ENCODE measurements at regions not wholly inside any gene's neighbourhood (a gene's known extent, or its start where the extent isn't known, plus 50 kb on each side); places are given as distances from the start of the nearest gene placed in this dataset.

DNA sequence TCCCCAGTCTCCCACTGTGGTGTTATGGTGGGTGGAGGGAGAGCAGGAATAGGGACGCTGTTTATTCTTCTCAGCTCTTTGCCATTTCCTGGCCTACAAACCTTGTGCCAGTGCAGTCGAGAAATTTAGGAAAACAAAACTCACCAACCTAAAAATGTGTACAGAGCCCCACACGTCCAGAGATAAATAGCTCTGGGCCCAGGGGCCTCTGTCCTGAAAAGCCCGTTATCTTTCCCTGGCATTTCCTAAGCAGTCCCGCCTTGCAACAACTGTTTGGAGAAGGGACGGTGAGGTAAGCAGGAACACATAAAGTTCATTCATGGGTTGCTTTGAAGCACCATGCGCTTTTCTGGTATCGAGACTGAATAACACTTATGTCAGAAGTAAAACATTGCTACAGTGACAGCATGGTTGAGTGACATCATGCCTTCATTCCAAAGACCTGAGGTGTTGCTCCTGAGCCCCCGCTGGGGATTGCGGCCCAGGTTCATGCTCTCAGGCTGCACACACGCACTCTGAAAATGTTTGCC is 80.1 kb upstream of the NXT1 start:
- no peak for DNase-seq (ENCODE audit: low read depth)
- no peak overlapping the region for H3K4me3 ChIP-seq (ENCODE audit: low read depth, low read length)
- no peak for TF ChIP-seq CTCF (IDR thresholded peaks at IDR 0.05; ENCODE audit: control insufficient read depth, extremely low read depth, insufficient read depth)

DNA sequence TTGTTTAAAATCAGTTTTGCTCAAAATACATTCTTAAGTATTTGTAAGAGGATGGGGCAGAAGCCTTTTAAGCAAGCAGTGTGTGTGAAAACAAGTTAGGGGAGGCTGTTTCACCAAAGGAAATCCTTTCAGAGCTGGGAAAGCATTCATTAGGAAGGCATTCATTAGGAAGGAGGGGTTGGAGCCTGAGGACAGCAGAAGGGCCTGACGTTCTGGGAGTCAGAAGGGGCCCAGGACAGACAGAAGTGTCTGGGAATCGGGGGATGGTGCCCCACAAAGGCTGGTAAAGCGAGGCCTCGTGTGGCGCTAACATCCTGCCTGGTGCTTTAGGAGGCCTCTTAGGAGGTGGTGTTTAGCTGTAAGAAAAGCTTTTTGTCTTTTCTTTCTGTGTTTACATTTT is 80.6 kb upstream of the NXT1 start:
- no peak for DNase-seq (ENCODE audit: low read depth)
- TF ChIP-seq CTCF (IDR thresholded peaks at IDR 0.05; ENCODE audit: control insufficient read depth, extremely low read depth, insufficient read depth): no peak
- H3K4me3 ChIP-seq (ENCODE audit: low read depth, low read length): no peak overlapping the region

- H3K4me3 ChIP-seq (ENCODE audit: low read depth, low read length): no peak overlapping the region
- TF ChIP-seq CTCF (IDR thresholded peaks at IDR 0.05; ENCODE audit: control insufficient read depth, extremely low read depth, insufficient read depth): no peak
- DNase-seq (ENCODE audit: low read depth): no peak
These were observed 81.7 kb upstream of the NXT1 start for GRCh38 chr20:23268792-23269354.

- no peak for TF ChIP-seq CTCF (IDR thresholded peaks at IDR 0.05; ENCODE audit: control insufficient read depth, extremely low read depth, insufficient read depth)
- H3K4me3 ChIP-seq (ENCODE audit: low read depth, low read length): no peak overlapping the region
- no peak for DNase-seq (ENCODE audit: low read depth)
These were observed 82.7 kb upstream of the NXT1 start for GRCh38 chr20:23267909-23268308.

DNA sequence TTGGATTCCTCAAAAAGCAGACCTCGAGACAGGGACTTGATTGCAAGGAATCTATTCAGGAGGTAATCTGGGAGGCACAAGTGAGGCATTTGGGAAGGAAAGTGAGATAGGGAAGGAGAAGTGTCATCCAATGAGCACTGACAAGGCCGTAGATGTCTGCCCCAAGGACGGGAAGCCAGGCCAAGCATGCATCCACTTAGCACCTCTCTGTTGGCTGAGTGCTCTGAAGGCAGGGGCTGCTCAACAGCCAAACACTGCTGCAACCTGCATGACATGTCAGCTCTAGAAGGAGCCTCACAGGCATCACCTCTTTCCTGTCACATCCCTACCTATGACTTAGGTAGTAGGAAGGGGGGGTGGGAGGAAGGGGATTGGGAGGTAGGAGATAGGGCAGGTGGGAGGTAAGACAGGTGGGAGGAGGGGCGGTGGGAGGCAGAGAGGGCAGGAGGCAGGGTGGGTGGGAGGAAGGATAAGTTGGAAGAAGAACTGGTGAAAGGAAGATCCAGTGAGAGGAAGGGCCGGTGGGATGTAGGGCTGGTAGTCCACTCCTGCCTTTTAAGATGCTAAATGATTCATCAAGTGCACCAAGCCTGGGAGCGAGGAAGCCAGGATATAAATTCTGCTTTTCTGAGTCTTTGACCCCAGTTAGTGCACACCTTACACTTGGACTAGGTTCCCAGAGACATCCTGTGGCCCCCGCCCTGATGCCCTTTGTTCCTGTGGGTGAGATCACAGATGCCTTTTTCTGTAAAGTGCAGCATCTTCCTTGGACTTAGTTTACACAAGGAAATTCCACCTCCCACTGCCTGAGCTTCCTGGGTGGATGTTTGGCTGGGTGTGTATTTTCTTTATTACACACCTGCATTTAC is 83.8 kb upstream of the NXT1 start:
- H3K4me3 ChIP-seq (ENCODE audit: low read depth, low read length): no peak overlapping the region
- no peak for DNase-seq (ENCODE audit: low read depth)
- no peak for TF ChIP-seq CTCF (IDR thresholded peaks at IDR 0.05; ENCODE audit: control insufficient read depth, extremely low read depth, insufficient read depth)

DNA sequence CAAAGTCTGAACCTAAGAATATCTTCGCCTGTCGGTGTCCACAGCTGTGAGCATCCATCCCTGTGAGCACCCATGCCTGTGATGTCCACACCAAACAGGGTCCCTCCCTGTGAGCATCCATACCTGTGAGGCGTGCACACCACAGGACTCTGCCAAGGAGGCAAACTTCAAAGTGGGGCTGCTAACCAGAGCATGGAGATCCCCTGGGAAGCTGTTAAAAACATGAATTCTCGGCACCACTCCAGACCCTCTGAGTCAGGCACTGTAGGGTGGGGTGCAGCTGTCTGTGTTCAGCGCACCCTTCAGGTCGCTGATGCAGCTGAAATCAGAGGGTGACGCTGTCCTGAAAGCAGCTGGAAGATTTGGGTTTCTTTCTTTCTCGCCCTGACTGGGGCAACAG is 85.4 kb upstream of the NXT1 start:
- TF ChIP-seq CTCF (IDR thresholded peaks at IDR 0.05; ENCODE audit: control insufficient read depth, extremely low read depth, insufficient read depth): no peak
- H3K4me3 ChIP-seq (ENCODE audit: low read depth, low read length): no peak overlapping the region
- DNase-seq (ENCODE audit: low read depth): no peak

Measured in LNCaP clone FGC (cell line).